ENCODE measurements at regions not wholly inside any gene's neighbourhood (a gene's known extent, or its start where the extent isn't known, plus 50 kb on each side); places are given as distances from the start of the nearest gene placed in this dataset.

- no peak for TF ChIP-seq CTCF (IDR thresholded peaks at IDR 0.05)
- TF ChIP-seq EZH2 (IDR thresholded peaks at IDR 0.05; ENCODE audit: borderline replicate concordance, insufficient read depth, low read depth, low read length, poor library complexity, severe bottlenecking): no peak
Measured at GRCh38 chr20:51195990-51196389, 173.1 kb upstream of the KCNG1 start.
